H1 (cell line): ENCODE measurements at regions not wholly inside any gene's neighbourhood (a gene's known extent, or its start where the extent isn't known, plus 50 kb on each side); places are given as distances from the start of the nearest gene placed in this dataset.

ENCODE experiments used
- CTCF ChIA-PET: fragments of 300-600 bp; sonication (Branson Sonifier 250); formaldehyde crosslinking; loops from one replicate; lab custom pipeline; 2021; ENCODE audit not compliant: partially characterized antibody; lab: Charles Lee
- POLR2A ChIA-PET: fragments of 300-600 bp; sonication (Branson Sonifier 250); formaldehyde crosslinking; loops from one replicate; lab custom pipeline; 2021; ENCODE audit warnings: inconsistent platforms; ENCODE audit not compliant: partially characterized antibody; lab: Charles Lee
- DNase-seq, 2 experiments: peaks; one replicate each; pipeline versions ENCODE4 v3.0.0 to v3.0.0-alpha.2; 2010 to 2022; ENCODE audit warnings: low spot score in 2 of 2, low read depth in 1 of 2, mixed read lengths in 1 of 2
- FAIRE-seq: peaks from 2 replicates; lab custom pipeline; 2011; peaks lifted over from hg19 to GRCh38; lab: Jason Lieb, UNC
- H2AFZ ChIP-seq: 2 replicates; pipeline ENCODE4 v1.8.1; 2012; ENCODE audit warnings: low read length, inconsistent platforms
- H2AK5ac ChIP-seq: 2 replicates; pipeline ENCODE4 v1.6.1; 2013; ENCODE audit warnings: low read depth, low read length
- H2BK120ac ChIP-seq: replicated peaks from 2 replicates; pipeline ENCODE3; 2013; ENCODE audit warnings: low read depth, low read length, inconsistent platforms
- H2BK12ac ChIP-seq: 2 replicates; pipeline ENCODE4 v1.6.1; 2013; ENCODE audit warnings: low read depth, low read length
- H2BK15ac ChIP-seq: 2 replicates; pipeline ENCODE4 v1.6.1; 2013; ENCODE audit warnings: low read length
- H2BK20ac ChIP-seq: 2 replicates; pipeline ENCODE4 v1.6.1; 2013; ENCODE audit warnings: low read length
- H2BK5ac ChIP-seq: 2 replicates; pipeline ENCODE4 v1.6.1; 2013; ENCODE audit warnings: low read depth, low read length
- H3K14ac ChIP-seq: 2 replicates; pipeline ENCODE4 v1.6.1; 2013; ENCODE audit warnings: inconsistent platforms; ENCODE audit not compliant: insufficient read length
- H3K18ac ChIP-seq: 2 replicates; pipeline ENCODE4 v1.6.1; 2013; ENCODE audit warnings: low read length; ENCODE audit errors: extremely low read depth
- H3K23ac ChIP-seq: 2 replicates; pipeline ENCODE4 v1.6.1; 2013; ENCODE audit warnings: inconsistent platforms; ENCODE audit not compliant: insufficient read length
- H3K23me2 ChIP-seq: 2 replicates; pipeline ENCODE4 v1.6.1; 2013; ENCODE audit warnings: low read depth, low read length
- H3K27ac ChIP-seq: 2 replicates; pipeline ENCODE4 v1.6.1; 2011; ENCODE audit warnings: low read depth, low read length, inconsistent platforms
- H3K27me3 ChIP-seq, 4 experiments: replicated peaks in 1 of 4; 1 replicate in 1 of 4; 2 replicates in 3 of 4; pipeline versions ENCODE4 v1.6.1 to v1.8.1; 2011 to 2013; ENCODE audit warnings: low read length in 3 of 4, mild to moderate bottlenecking in 3 of 4, inconsistent platforms in 2 of 4, mixed read lengths in 2 of 4, moderate library complexity in 1 of 4; ENCODE audit not compliant: control insufficient read depth in 3 of 4, insufficient read depth in 3 of 4; ENCODE audit errors: extremely low read depth in 1 of 4
- H3K36me3 ChIP-seq, 4 experiments: 2 replicates each; pipeline versions ENCODE4 v1.6.1 to v1.8.1; 2011 to 2013; ENCODE audit warnings: mild to moderate bottlenecking in 4 of 4, low read length in 3 of 4, moderate library complexity in 2 of 4, control low read depth in 1 of 4, inconsistent platforms in 1 of 4; ENCODE audit not compliant: insufficient read depth in 4 of 4, control insufficient read depth in 2 of 4
- H3K4ac ChIP-seq: replicated peaks from 2 replicates; pipeline ENCODE3; 2013; ENCODE audit warnings: low read length, low read depth, mixed read lengths, inconsistent platforms; ENCODE audit not compliant: insufficient read length
- H3K4me1 ChIP-seq, 4 experiments: replicated peaks in 1 of 4; 1 replicate in 1 of 4; 2 replicates in 3 of 4; pipeline versions ENCODE4 v1.6.1 to v1.8.1; 2011 to 2013; ENCODE audit warnings: low read length in 3 of 4, inconsistent platforms in 2 of 4, mixed read lengths in 1 of 4; ENCODE audit not compliant: insufficient read depth in 4 of 4, control insufficient read depth in 3 of 4
- H3K4me2 ChIP-seq, 2 experiments: 2 replicates each; pipeline versions ENCODE4 v1.6.1 to v1.8.1; 2011 to 2013; ENCODE audit warnings: low read depth in 2 of 2, low read length in 2 of 2, control low read depth in 1 of 2, inconsistent platforms in 1 of 2, mild to moderate bottlenecking in 1 of 2; ENCODE audit not compliant: insufficient read depth in 1 of 2
- H3K4me3 ChIP-seq, 4 experiments: fragments of 200-600, 300-600 bp in 1 of 4; sonication (generic), shearing (Covaris generic), sonication (Bioruptor Twin) in 1 of 4; 2 replicates each; pipeline versions ENCODE4 v1.5.1 to v1.8.1; 2011 to 2016; ENCODE audit warnings: low read length in 4 of 4, low read depth in 3 of 4, control low read depth in 2 of 4, inconsistent platforms in 2 of 4, mild to moderate bottlenecking in 2 of 4, mixed read lengths in 1 of 4, moderate library complexity in 1 of 4; ENCODE audit not compliant: insufficient read depth in 2 of 4; ENCODE audit errors: extremely low read depth in 1 of 4
- H3K56ac ChIP-seq: replicated peaks from 2 replicates; pipeline ENCODE3; 2013; ENCODE audit warnings: low read depth, mild to moderate bottlenecking, mixed read lengths, low read length, inconsistent platforms; ENCODE audit not compliant: insufficient read length
- H3K79me1 ChIP-seq: 2 replicates; pipeline ENCODE4 v1.6.1; 2013; ENCODE audit warnings: low read depth, low read length, control low read depth
- H3K79me2 ChIP-seq, 2 experiments: 2 replicates each; pipeline versions ENCODE4 v1.6.1 to v1.8.1; 2012 to 2013; ENCODE audit warnings: low read length in 2 of 2, mild to moderate bottlenecking in 2 of 2, inconsistent platforms in 1 of 2; ENCODE audit not compliant: insufficient read depth in 2 of 2, control insufficient read depth in 1 of 2
- H3K9ac ChIP-seq, 4 experiments: replicated peaks in 1 of 4; 1 replicate in 1 of 4; 2 replicates in 3 of 4; pipeline versions ENCODE4 v1.6.1 to v1.8.1; 2011 to 2013; ENCODE audit warnings: low read depth in 3 of 4, low read length in 3 of 4, control low read depth in 2 of 4, mild to moderate bottlenecking in 2 of 4, moderate library complexity in 2 of 4, inconsistent platforms in 1 of 4; ENCODE audit errors: extremely low read depth in 1 of 4
- H3K9me3 ChIP-seq, 2 experiments: 2 replicates each; pipeline versions ENCODE4 v1.6.1 to v1.8.1; 2012 to 2013; ENCODE audit warnings: mild to moderate bottlenecking in 2 of 2, moderate library complexity in 2 of 2, control low read depth in 1 of 2, inconsistent platforms in 1 of 2, low read depth in 1 of 2, low read length in 1 of 2, mixed read lengths in 1 of 2; ENCODE audit not compliant: insufficient read depth in 2 of 2
- H4K20me1 ChIP-seq, 2 experiments: replicated peaks in 1 of 2; 2 replicates each; pipeline versions ENCODE3 to v1.8.1; 2011 to 2013; ENCODE audit warnings: inconsistent platforms in 2 of 2, low read length in 2 of 2, mild to moderate bottlenecking in 1 of 2; ENCODE audit not compliant: insufficient read depth in 2 of 2, control insufficient read depth in 1 of 2
- H4K5ac ChIP-seq: 2 replicates; pipeline ENCODE4 v1.6.1; 2013; ENCODE audit warnings: low read length, low read depth, mixed read lengths, inconsistent platforms; ENCODE audit not compliant: insufficient read length
- H4K8ac ChIP-seq: 2 replicates; pipeline ENCODE4 v1.8.0; 2013; ENCODE audit warnings: mild to moderate bottlenecking, moderate library complexity, low read length, inconsistent platforms; ENCODE audit not compliant: insufficient read depth; ENCODE audit errors: extremely low read depth
- H4K91ac ChIP-seq: replicated peaks from 2 replicates; pipeline ENCODE3; 2013; ENCODE audit warnings: low read length, mixed read lengths, inconsistent platforms; ENCODE audit not compliant: insufficient read length
- MAFK ChIP-seq: IDR thresholded peaks from 2 replicates; pipeline ENCODE4 v1.6.1; 2012; ENCODE audit warnings: low read depth, mild to moderate bottlenecking, improper control_type of control experiment, low read length
- SIRT6 ChIP-seq: IDR thresholded peaks from one replicate; pipeline ENCODE4 v1.7.1; 2012; ENCODE audit warnings: low read length, inconsistent platforms
- SIX5 ChIP-seq: IDR thresholded peaks from 2 replicates; pipeline ENCODE4 v1.6.1; 2011; ENCODE audit warnings: mild to moderate bottlenecking, low read depth, low read length
- SRF ChIP-seq: IDR thresholded peaks from 2 replicates; pipeline ENCODE4 v1.6.1; 2011; ENCODE audit warnings: mild to moderate bottlenecking, low read depth, low read length, moderate library complexity
- TBP ChIP-seq: IDR thresholded peaks from 2 replicates; pipeline ENCODE4 v1.6.1; 2011; ENCODE audit warnings: low read depth, low read length, improper control_type of control experiment
- TCF12 ChIP-seq: IDR thresholded peaks from 2 replicates; pipeline ENCODE4 v1.6.1; 2011; ENCODE audit warnings: low read depth, mild to moderate bottlenecking, low read length
- WGBS, 2 experiments: shearing (Covaris generic) in 1 of 2; methylation state at CpG; one replicate each; pipeline versions ENCODE4 v1.1.6 to v1.1.7; 2013 to 2015; ENCODE audit warnings: low lambda C conversion rate in 2 of 2, mixed read lengths in 2 of 2, inconsistent platforms in 1 of 2, low coverage in 1 of 2, missing lambda C conversion rate in 1 of 2; ENCODE audit not compliant: insufficient replicate concordance in 2 of 2, insufficient coverage in 1 of 2, insufficient read length in 1 of 2; ENCODE audit errors: extremely low coverage in 1 of 2, missing lambda C conversion rate in 1 of 2; 5-methylcytosine and 5-hydroxymethylcytosine counted together

DNA sequence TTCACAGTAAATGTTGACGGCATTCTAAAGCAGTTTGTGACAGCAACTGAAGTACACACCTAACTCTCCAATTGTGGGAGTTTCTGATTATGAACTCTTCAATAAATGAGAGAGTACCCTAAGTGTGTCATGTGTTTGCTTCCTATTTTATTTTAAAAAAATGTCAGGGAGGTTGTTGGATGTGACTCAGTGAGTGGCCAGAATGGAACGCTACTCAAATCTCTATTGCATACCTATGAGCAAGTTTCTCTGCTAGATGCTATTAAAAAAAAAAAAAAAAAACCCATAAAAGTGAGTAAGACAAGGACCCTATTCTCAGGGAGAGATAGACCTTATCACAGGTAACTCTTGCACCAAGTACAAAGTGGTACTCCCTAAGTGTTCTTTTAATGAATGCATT lies 256.6 kb downstream of the BTG1 start:
- H2AK5ac ChIP-seq, result no peak overlapping the region
- no peaks in the 10 kb centered on the region for H3K79me2 ChIP-seq
- 83% methylated on average over 2 of the region's 2 CpGs; no CpG with 5 or more reads in 1 of the 2 experiments for WGBS, 2 experiments
- H3K18ac ChIP-seq, result no peak overlapping the region
- no peaks in the 10 kb centered on the region for H3K36me3 ChIP-seq
- H3K9ac ChIP-seq, result no peak overlapping the region
- H3K23ac ChIP-seq, result no peak overlapping the region
- no peaks in the 10 kb centered on the region for H3K9me3 ChIP-seq
- no peak overlapping the region for H2BK20ac ChIP-seq
- no peak overlapping the region for H2BK120ac ChIP-seq
- no peak for DNase-seq
- ChIA-PET CTCF (no interaction called here), POLR2A (no interaction called here)
- H3K27me3 ChIP-seq, result no peaks in the 10 kb centered on the region
- H2AFZ ChIP-seq, result no peak overlapping the region
- FAIRE-seq, result no peak
- no peak overlapping the region for H4K91ac ChIP-seq
- no peaks in the 10 kb centered on the region for H3K79me1 ChIP-seq
- H2BK5ac ChIP-seq, result no peak overlapping the region
- H3K4ac ChIP-seq, result no peak overlapping the region
- no peak overlapping the region for H2BK15ac ChIP-seq
- no peak overlapping the region for H3K56ac ChIP-seq
- H3K23me2 ChIP-seq, result no peaks in the 10 kb centered on the region
- TF ChIP-seq SIX5, result no peak
- TF ChIP-seq TCF12, result no peak
- TF ChIP-seq SRF, result no peak
- TF ChIP-seq SIRT6, result no peak
- TF ChIP-seq TBP, result no peak
- TF ChIP-seq MAFK, result no peak
- no peak overlapping the region for H2BK12ac ChIP-seq
- no peak overlapping the region for H3K4me3 ChIP-seq
- no peak overlapping the region for H3K14ac ChIP-seq
- no peaks in the 10 kb centered on the region for H3K4me1 ChIP-seq
- H3K27ac ChIP-seq, result no peak overlapping the region
- no peaks in the 10 kb centered on the region for H4K20me1 ChIP-seq
- H3K4me2 ChIP-seq, result no peak overlapping the region
- H4K5ac ChIP-seq, result no peak overlapping the region
- H4K8ac ChIP-seq, result no peak overlapping the region
